HepG2 (cell line): ENCODE measurements at regions not wholly inside any gene's neighbourhood (a gene's known extent, or its start where the extent isn't known, plus 50 kb on each side); places are given as distances from the start of the nearest gene placed in this dataset.

ENCODE experiments used
- ATAC-seq: fragments of 200-7000 bp; cut with Tn5 transposase; 3 replicates; pipeline ENCODE4 v1.9.1; 2020; ENCODE audit warnings: mild to moderate bottlenecking, moderate library complexity
- BruUV-seq: library from RNA; stranded (reverse); fragments of 400-500 nt; replicated peaks from 2 replicates; lab custom pipeline; 2021; lab: Mats Ljungman, UMichigan
- CTCF ChIA-PET: fragments of 300-600 bp; formaldehyde crosslinking; extraction: SDS; loops from one replicate; lab custom pipeline; 2021; ENCODE audit warnings: low total read pairs, inconsistent platforms, low intra/inter-chr PET ratio; lab: Yijun Ruan, JAX
- POLR2A ChIA-PET: fragments of 350-600 bp; sonication (Branson Sonifier 250); formaldehyde crosslinking; loops from one replicate; lab custom pipeline; 2020; ENCODE audit warnings: antibody characterized with exemption, inconsistent platforms; lab: Yijun Ruan, JAX
- DNase-seq: peaks from one replicate; pipeline ENCODE4 v3.0.0-alpha.2; 2015; ENCODE audit warnings: low spot score
- FAIRE-seq: peaks from 3 replicates; lab custom pipeline; 2011; peaks lifted over from hg19 to GRCh38; lab: Jason Lieb, UNC
- H2AFZ ChIP-seq: one replicate; pipeline ENCODE4 v1.6.1; 2011; ENCODE audit warnings: low read length, inconsistent platforms
- H3K27ac ChIP-seq: fragments of 300-600 bp; 3 replicates; pipeline ENCODE4 v1.8.0; 2011; ENCODE audit warnings: mixed run types, mild to moderate bottlenecking, mixed read lengths, low read length, inconsistent platforms; ENCODE audit not compliant: insufficient read depth; ENCODE audit errors: extremely low read length
- H3K27me3 ChIP-seq, 2 experiments: fragments of 200-600 bp in 1 of 2; 2 replicates in 1 of 2; 3 replicates in 1 of 2; pipeline versions ENCODE4 v1.6.0 to v1.8.0; 2011; ENCODE audit warnings: low read length in 2 of 2, mild to moderate bottlenecking in 2 of 2, moderate library complexity in 2 of 2, inconsistent platforms in 1 of 2; ENCODE audit not compliant: insufficient read depth in 2 of 2, control insufficient read depth in 1 of 2
- H3K36me3 ChIP-seq, 2 experiments: fragments of 200-600 bp in 1 of 2; replicated peaks in 1 of 2; 2 replicates in 1 of 2; 3 replicates in 1 of 2; pipeline versions ENCODE4 v1.5.1 to v1.8.0; 2011; ENCODE audit warnings: low read length in 2 of 2, inconsistent platforms in 1 of 2; ENCODE audit not compliant: insufficient read depth in 2 of 2, control insufficient read depth in 1 of 2
- H3K4me1 ChIP-seq: 2 replicates; pipeline ENCODE4 v1.5.1; 2012; ENCODE audit warnings: low read length, inconsistent platforms; ENCODE audit not compliant: insufficient read depth
- H3K4me2 ChIP-seq: 2 replicates; pipeline ENCODE4 v1.6.0; 2011; ENCODE audit warnings: low read depth, low read length, inconsistent platforms
- H3K4me3 ChIP-seq, 3 experiments: fragments of 200-600 bp in 1 of 3; sonication (generic), shearing (Covaris generic) in 1 of 3; replicated peaks in 1 of 3; 2 replicates each; pipeline ENCODE4 v1.5.1; 2011 to 2016; ENCODE audit warnings: low read length in 3 of 3, inconsistent platforms in 2 of 3, low read depth in 2 of 3, mild to moderate bottlenecking in 2 of 3, control low read depth in 1 of 3, mixed read lengths in 1 of 3; ENCODE audit not compliant: insufficient read depth in 1 of 3
- H3K79me2 ChIP-seq: one replicate; pipeline ENCODE4 v1.6.1; 2011; ENCODE audit warnings: low read length, inconsistent platforms; ENCODE audit not compliant: insufficient read depth
- H3K9ac ChIP-seq: 2 replicates; pipeline ENCODE4 v1.6.0; 2011; ENCODE audit warnings: mild to moderate bottlenecking, low read depth, low read length, inconsistent platforms; ENCODE audit not compliant: insufficient read depth
- H3K9me3 ChIP-seq: 2 replicates; pipeline ENCODE4 v1.5.1; 2012; ENCODE audit warnings: mild to moderate bottlenecking, low read length
- H4K20me1 ChIP-seq: 2 replicates; pipeline ENCODE4 v1.6.0; 2011; ENCODE audit warnings: inconsistent platforms, mild to moderate bottlenecking, low read length, moderate library complexity; ENCODE audit not compliant: insufficient read depth
- GFI1 ChIP-seq: sonication (generic); formaldehyde crosslinking; IDR thresholded peaks from 2 replicates; pipeline ENCODE4 v1.5.0; 2020; ENCODE audit warnings: missing genetic modification reagents, mild to moderate bottlenecking, borderline replicate concordance
- GRHL1 ChIP-seq: sonication (generic); formaldehyde crosslinking; conservative IDR thresholded peaks from 2 replicates; pipeline ENCODE4 v1.8.0; 2022; ENCODE audit warnings: missing genetic modification reagents
- HNRNPK ChIP-seq: fragments of 200-400 bp; formaldehyde crosslinking; IDR thresholded peaks from 2 replicates; pipeline ENCODE4 v1.6.1; 2018; ENCODE audit warnings: low read length, low read depth, moderate library complexity, mild to moderate bottlenecking; ENCODE audit not compliant: poor library complexity, severe bottlenecking
- HNRNPUL1 ChIP-seq: fragments of 200-400 bp; formaldehyde crosslinking; IDR thresholded peaks from 2 replicates; pipeline ENCODE4 v1.6.1; 2017; ENCODE audit warnings: low read depth, mild to moderate bottlenecking, low read length, moderate library complexity
- IRF9 ChIP-seq: sonication (generic); formaldehyde crosslinking; IDR thresholded peaks from 2 replicates; pipeline ENCODE4 v1.8.0; 2022; ENCODE audit warnings: missing genetic modification reagents, mild to moderate bottlenecking, borderline replicate concordance
- MXD1 ChIP-seq: sonication (generic); formaldehyde crosslinking; IDR thresholded peaks from 2 replicates; pipeline ENCODE4 v1.4.0; 2020; ENCODE audit warnings: mild to moderate bottlenecking, missing genetic modification reagents
- POLR2G ChIP-seq: fragments of 200-400 bp; formaldehyde crosslinking; IDR thresholded peaks from 2 replicates; pipeline ENCODE4 v1.6.1; 2018; ENCODE audit warnings: mild to moderate bottlenecking, low read depth, low read length, moderate library complexity
- SMAD9 ChIP-seq: sonication (generic); formaldehyde crosslinking; IDR thresholded peaks from 2 replicates; pipeline ENCODE4 v1.5.1; 2020; ENCODE audit warnings: mild to moderate bottlenecking, missing genetic modification reagents
- ZBTB8A ChIP-seq: sonication (generic); formaldehyde crosslinking; IDR thresholded peaks from 2 replicates; pipeline ENCODE4 v1.4.0; 2020; ENCODE audit warnings: mild to moderate bottlenecking, low read depth, missing genetic modification reagents, borderline replicate concordance
- ZNF121 ChIP-seq: sonication (generic); formaldehyde crosslinking; IDR thresholded peaks from 2 replicates; pipeline ENCODE4 v1.5.0; 2020; ENCODE audit warnings: mild to moderate bottlenecking, missing genetic modification reagents
- ZNF296 ChIP-seq: sonication (generic); formaldehyde crosslinking; conservative IDR thresholded peaks from 2 replicates; pipeline ENCODE4 v1.5.0; 2020; ENCODE audit warnings: mild to moderate bottlenecking, missing genetic modification reagents
- ZNF598 ChIP-seq: sonication (generic); formaldehyde crosslinking; IDR thresholded peaks from 2 replicates; pipeline ENCODE4 v1.5.1; 2020; ENCODE audit warnings: mild to moderate bottlenecking, missing genetic modification reagents, borderline replicate concordance
- ZNF691 ChIP-seq: sonication (generic); formaldehyde crosslinking; IDR thresholded peaks from 2 replicates; pipeline ENCODE4 v1.4.0; 2020; ENCODE audit warnings: missing genetic modification reagents, low read depth, mild to moderate bottlenecking, borderline replicate concordance
- WGBS: methylation state at CpG from one replicate; pipeline ENCODE4 v1.1.6; 2017; ENCODE audit warnings: low lambda C conversion rate; 5-methylcytosine and 5-hydroxymethylcytosine counted together
- in situ Hi-C: cut with HindIII; loops from 2 replicates; pipeline ENCODE4 v1.10.0; 2017; ENCODE audit warnings: low pct_unique_long_range_greater_than_20kb; ENCODE audit not compliant: extremely low pct_ligation_motif_present
- intact Hi-C: fragments of 100-400 bp; cut with micrococcal nuclease; formaldehyde crosslinking; loops from one replicate; pipeline ENCODE4 v1.10.0; 2022; ENCODE audit not compliant: unreplicated experiment

- TF ChIP-seq IRF9 (no peak), ZNF296 (CRISPR knock-in tag) (no peak), ZBTB8A (CRISPR knock-in tag) (no peak), HNRNPK (no peak), SMAD9 (no peak)
- TF ChIP-seq, all 625 proteins: peak for 0
Observed at GRCh38 chr3:30317561-30317960, 288.8 kb upstream of the TGFBR2 start (continued).

GRCh38 chr3:30318110-30318509 lies 288.3 kb upstream of the TGFBR2 start:
- in situ Hi-C loops, result no loop called here
- Histone ChIP-seq H3K9ac (no peak overlapping the region), H3K4me2 (no peak overlapping the region), H3K79me2 (no peaks in the 10 kb centered on the region), H4K20me1 (no peaks in the 10 kb centered on the region), H2AFZ (no peak overlapping the region), H3K36me3 (no peaks in the 10 kb centered on the region), H3K4me1 (peaks cover 18% of the 10 kb centered on the region), H3K4me3 (no peak overlapping the region), H3K27ac (no peak overlapping the region), H3K9me3 (peaks cover 20% of the 10 kb centered on the region), H3K27me3 (no peaks in the 10 kb centered on the region)
- POLR2A ChIA-PET, result no interaction called here
- FAIRE-seq (no peak), ATAC-seq (no peak), DNase-seq (no peak)
- no TSS peak for BruUV-seq
- CTCF ChIA-PET, result no interaction called here
- intact Hi-C loops, result loop anchor here (2.0 kb wide), 1 partner anchor 59 kb away; no protein-coding TSS in a partner anchor
- TF ChIP-seq ZNF121 (CRISPR knock-in tag) (no peak), HNRNPUL1 (no peak), GFI1 (CRISPR knock-in tag) (no peak), GRHL1 (CRISPR knock-in tag) (no peak), POLR2G (no peak), ZNF691 (CRISPR knock-in tag) (no peak), ZNF598 (CRISPR knock-in tag) (no peak), MXD1 (CRISPR knock-in tag) (no peak)
- WGBS, result 100% methylated on average over 3 of the region's 3 CpGs
